Hematopoietic multipotent progenitor cell treated with erythropoietin and hydrocortisone succinate and interleukin-3 and kit ligand, for 8 days (in vitro differentiated cells): ENCODE measurements at regions not wholly inside any gene's neighbourhood (a gene's known extent, or its start where the extent isn't known, plus 50 kb on each side); places are given as distances from the start of the nearest gene placed in this dataset.
"Not testable (repeated sequence)": the region's sequence is repeated elsewhere in the genome, so short reads cannot be mapped to it uniquely, and the experiment has no call there.

Experiments used
- DNase-seq: peaks from one replicate; pipeline ENCODE4 v3.0.0-alpha.2; 2015

GRCh38 chr18:8970843-8971242 is 131.7 kb upstream of the NDUFV2 start:
- DNase-seq: no peak

- no peak for DNase-seq
These were observed 130.4 kb upstream of the NDUFV2 start for GRCh38 chr18:8972116-8972515.

- no peak for DNase-seq
These were observed 128.2 kb upstream of the NDUFV2 start for GRCh38 chr18:8974279-8974678.

- no peak for DNase-seq
These were observed 127.8 kb upstream of the NDUFV2 start for GRCh38 chr18:8974696-8975095.

GRCh38 chr18:8975624-8976023 is 126.9 kb upstream of the NDUFV2 start:
- DNase-seq: no peak

- DNase-seq: no peak
These were observed 125.9 kb upstream of the NDUFV2 start for GRCh38 chr18:8976606-8977005.

- no peak for DNase-seq
These were observed 125.3 kb upstream of the NDUFV2 start for GRCh38 chr18:8977166-8977565.

- no peak for DNase-seq
These were observed 124.8 kb upstream of the NDUFV2 start for GRCh38 chr18:8977701-8978100.

GRCh38 chr18:8978394-8978793 is 124.1 kb upstream of the NDUFV2 start:
- no peak for DNase-seq

- no peak for DNase-seq
These were observed 123.1 kb upstream of the NDUFV2 start for GRCh38 chr18:8979258-8979988.

- no peak for DNase-seq
These were observed 122.0 kb upstream of the NDUFV2 start for GRCh38 chr18:8980496-8980895.

- no peak for DNase-seq
These were observed 121.6 kb upstream of the NDUFV2 start for GRCh38 chr18:8980918-8981317.

GRCh38 chr18:8982416-8983183 is 119.9 kb upstream of the NDUFV2 start:
- peak; percentile 77 for DNase-seq

GRCh38 chr18:8983195-8983594 is 119.3 kb upstream of the NDUFV2 start:
- DNase-seq: no peak

GRCh38 chr18:8984131-8984721 is 118.3 kb upstream of the NDUFV2 start:
- DNase-seq: no peak

- DNase-seq: no peak
These were observed 115.3 kb upstream of the NDUFV2 start for GRCh38 chr18:8987241-8987640.

GRCh38 chr18:8988260-8988871 is 114.1 kb upstream of the NDUFV2 start:
- peak; percentile 73 for DNase-seq

GRCh38 chr18:8989017-8989416 is 113.5 kb upstream of the NDUFV2 start:
- no peak for DNase-seq

- no peak for DNase-seq
These were observed 112.6 kb upstream of the NDUFV2 start for GRCh38 chr18:8989855-8990254.

GRCh38 chr18:8990276-8991031 is 112.0 kb upstream of the NDUFV2 start:
- no peak for DNase-seq

- no peak for DNase-seq
These were observed 111.3 kb upstream of the NDUFV2 start for GRCh38 chr18:8991155-8991554.

GRCh38 chr18:8992500-8992899 is 110.0 kb upstream of the NDUFV2 start:
- not testable (repeated sequence) for DNase-seq

- peak; percentile 36 for DNase-seq
These were observed 107.9 kb upstream of the NDUFV2 start for GRCh38 chr18:8994603-8995002.
